Upper lobe of left lung (tissue), 6 donors: ENCODE measurements at regions not wholly inside any gene's neighbourhood (a gene's known extent, or its start where the extent isn't known, plus 50 kb on each side); places are given as distances from the start of the nearest gene placed in this dataset.

Source experiments
- ATAC-seq, 2 donors: fragments of 200-7000 bp; cut with Tn5 transposase; one replicate each; pipeline ENCODE4 v1.9.1; 2022; ENCODE audit warnings: mild to moderate bottlenecking in 2 of 2, moderate library complexity in 2 of 2; ENCODE audit not compliant: low FRiP score in 2 of 2
- DNase-seq, 2 donors: peaks; one replicate each; pipeline ENCODE4 v3.0.0-alpha.2; 2019 to 2020
- H3K27ac ChIP-seq, 4 donors: fragments of 200-600 bp; sonication (generic); one replicate each; pipeline ENCODE4 v1.5.1; 2016 to 2019
- H3K27me3 ChIP-seq, 4 donors: fragments of 200-600 bp; sonication (generic); one replicate each; pipeline ENCODE4 v1.5.1; 2017 to 2019
- H3K36me3 ChIP-seq, 4 donors: fragments of 200-600 bp; sonication (generic); one replicate each; pipeline ENCODE4 v1.5.1; 2016 to 2019
- H3K4me1 ChIP-seq, 4 donors: fragments of 200-600 bp; sonication (generic); one replicate each; pipeline ENCODE4 v1.5.1; 2018 to 2019
- H3K4me3 ChIP-seq, 4 donors: fragments of 200-600 bp; sonication (generic); one replicate each; pipeline ENCODE4 v1.5.1; 2017 to 2019; ENCODE audit warnings: mild to moderate bottlenecking in 2 of 4, moderate library complexity in 1 of 4
- H3K9me3 ChIP-seq, 4 donors: fragments of 200-600 bp; sonication (generic); one replicate each; pipeline ENCODE4 v1.5.1; 2018 to 2019
- CTCF ChIP-seq, 6 experiments: fragments of 450-650 bp in 4 of 6; fragments of 200-600 bp in 2 of 6; sonication (generic) in 2 of 6; IDR thresholded peaks; one replicate each; pipeline ENCODE4 v1.5.1; 2016 to 2019; ENCODE audit warnings: antibody characterized with exemption in 6 of 6
- EP300 ChIP-seq, 4 donors: sonication (generic); formaldehyde crosslinking; IDR thresholded peaks; one replicate each; pipeline ENCODE4 v1.5.1; 2017; ENCODE audit warnings: antibody characterized with exemption in 4 of 4, control low read depth in 2 of 4
- POLR2A ChIP-seq, 4 donors: fragments of 450-650 bp; IDR thresholded peaks; one replicate each; pipeline ENCODE4 v1.5.1; 2016 to 2017; ENCODE audit warnings: antibody characterized with exemption in 4 of 4, mild to moderate bottlenecking in 2 of 4
- POLR2AphosphoS5 ChIP-seq, 2 donors: sonication (generic); formaldehyde crosslinking; IDR thresholded peaks; one replicate each; pipeline ENCODE4 v1.5.1; 2017; ENCODE audit warnings: antibody characterized with exemption in 2 of 2
- WGBS, 2 donors: methylation state at CpG; one replicate each; pipeline ENCODE4 v1.1.5; 2017 to 2018; 5-methylcytosine and 5-hydroxymethylcytosine counted together
- donor health status: DM: no; HTN: no; CAD: no; lungs with moderate emphysema.
- donor health status: DM: no; HTN: yes; CAD: no; lungs with severe emphysema.

- H3K36me3 ChIP-seq, result no peaks in the 10 kb centered on the region
- TF ChIP-seq EP300 (IDR thresholded peaks at IDR 0.05) (no peak), CTCF (IDR thresholded peaks at IDR 0.05) (no peak), POLR2A (IDR thresholded peaks at IDR 0.05) (no peak), POLR2AphosphoS5 (IDR thresholded peaks at IDR 0.05) (no peak)
- ATAC-seq, result no peak
- no peaks in the 10 kb centered on the region for H3K27me3 ChIP-seq
- no peak for DNase-seq
- no peaks in the 10 kb centered on the region for H3K4me1 ChIP-seq
- H3K4me3 ChIP-seq, result no peak overlapping the region
- H3K27ac ChIP-seq, result no peak overlapping the region
- H3K9me3 ChIP-seq, result no peaks in the 10 kb centered on the region
- 48 to 49% methylated on average over 2 of the region's 2 CpGs for WGBS, 2 donors
Observed at GRCh38 chr14:79924551-79924950, 286.8 kb downstream of the DIO2 start.

DNA sequence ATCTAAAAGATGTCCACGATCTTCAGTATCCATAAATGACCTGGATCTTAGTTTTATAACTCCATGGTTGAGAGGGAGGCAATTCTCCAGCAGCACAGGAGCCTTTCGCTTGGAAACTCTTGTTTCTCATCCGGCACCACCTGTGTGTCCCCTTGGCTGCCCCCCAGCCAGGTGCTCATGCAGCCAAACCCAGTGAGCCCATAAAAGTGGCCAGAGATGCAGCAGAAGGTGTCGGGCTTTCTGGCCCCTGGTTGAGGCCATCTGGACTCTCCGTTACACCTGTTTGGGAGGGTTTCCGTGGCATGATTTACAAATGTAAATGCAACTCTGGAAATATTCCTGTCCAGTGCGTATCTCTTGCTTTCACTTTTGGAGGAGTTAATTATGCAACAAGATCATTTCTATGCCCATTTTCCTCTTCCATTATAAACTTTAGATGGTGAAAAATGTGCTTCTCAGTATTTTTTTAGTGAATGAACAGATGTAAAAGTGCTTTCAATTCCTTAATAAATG is 291.1 kb downstream of the DIO2 start:
- no peaks in the 10 kb centered on the region for H3K4me1 ChIP-seq
- H3K27me3 ChIP-seq, result no peaks in the 10 kb centered on the region
- H3K4me3 ChIP-seq, result no peak overlapping the region
- no peak for DNase-seq
- H3K27ac ChIP-seq, result no peak overlapping the region
- no peaks in the 10 kb centered on the region for H3K36me3 ChIP-seq
- ATAC-seq, result no peak
- TF ChIP-seq POLR2A (IDR thresholded peaks at IDR 0.05), result no peak
- no peak for TF ChIP-seq EP300 (IDR thresholded peaks at IDR 0.05)
- TF ChIP-seq POLR2AphosphoS5 (IDR thresholded peaks at IDR 0.05), result no peak
- TF ChIP-seq CTCF (IDR thresholded peaks at IDR 0.05), result no peak
- WGBS, 2 donors, result 76 to 78% methylated on average over 7 of the region's 7 CpGs
- no peaks in the 10 kb centered on the region for H3K9me3 ChIP-seq
